ENCODE measurements at regions not wholly inside any gene's neighbourhood (a gene's known extent, or its start where the extent isn't known, plus 50 kb on each side); places are given as distances from the start of the nearest gene placed in this dataset.

GRCh38 chr1:88530246-88530645 lies 153.8 kb upstream of the PKN2 start:
- ATAC-seq (ENCODE audit: low FRiP score) (no peak), DNase-seq (no peak)
- Histone ChIP-seq H3K27me3 (ENCODE audit: control insufficient read depth in 1 of 2, insufficient read depth in 2 of 2, low read length in 1 of 2) (no peaks in the 10 kb centered on the region), H3K4me1 (ENCODE audit: control insufficient read depth in 1 of 2, insufficient read depth in 2 of 2, low read length in 2 of 2) (no peaks in the 10 kb centered on the region), H3K9me3 (ENCODE audit: control insufficient read depth, low read length) (no peaks in the 10 kb centered on the region), H3K4me3 (ENCODE audit: low read length in 2 of 2) (no peak overlapping the region), H3K36me3 (ENCODE audit: control insufficient read depth in 1 of 2, insufficient read depth in 2 of 2, low read length in 1 of 2) (no peaks in the 10 kb centered on the region), H3K27ac (ENCODE audit: low read depth in 1 of 2, low read length in 2 of 2) (no peak overlapping the region)
- WGBS, 2 donors, result 79 to 80% methylated on average over 3 of the region's 3 CpGs
- intact Hi-C loops (cut with DNase I), result no loop called here

GRCh38 chr1:88537787-88538186 lies 146.3 kb upstream of the PKN2 start:
- no peaks in the 10 kb centered on the region for H3K36me3 ChIP-seq (ENCODE audit: control insufficient read depth in 1 of 2, insufficient read depth in 2 of 2, low read length in 1 of 2)
- no peaks in the 10 kb centered on the region for H3K9me3 ChIP-seq (ENCODE audit: control insufficient read depth, low read length)
- H3K4me3 ChIP-seq (ENCODE audit: low read length in 2 of 2), result no peak overlapping the region
- no peak overlapping the region for H3K27ac ChIP-seq (ENCODE audit: low read depth in 1 of 2, low read length in 2 of 2)
- no peaks in the 10 kb centered on the region for H3K4me1 ChIP-seq (ENCODE audit: control insufficient read depth in 1 of 2, insufficient read depth in 2 of 2, low read length in 2 of 2)
- WGBS, 2 donors, result 35 to 47% methylated on average over 3 of the region's 3 CpGs
- H3K27me3 ChIP-seq (ENCODE audit: control insufficient read depth in 1 of 2, insufficient read depth in 2 of 2, low read length in 1 of 2), result no peaks in the 10 kb centered on the region
- intact Hi-C loops (cut with DNase I), result no loop called here
- DNase-seq (no peak), ATAC-seq (ENCODE audit: low FRiP score) (no peak)

GRCh38 chr1:88538222-88538899 lies 145.7 kb upstream of the PKN2 start:
- Histone ChIP-seq H3K36me3 (ENCODE audit: control insufficient read depth in 1 of 2, insufficient read depth in 2 of 2, low read length in 1 of 2) (no peaks in the 10 kb centered on the region), H3K27ac (ENCODE audit: low read depth in 1 of 2, low read length in 2 of 2) (no peak overlapping the region), H3K4me1 (ENCODE audit: control insufficient read depth in 1 of 2, insufficient read depth in 2 of 2, low read length in 2 of 2) (no peaks in the 10 kb centered on the region), H3K4me3 (ENCODE audit: low read length in 2 of 2) (no peak overlapping the region), H3K27me3 (ENCODE audit: control insufficient read depth in 1 of 2, insufficient read depth in 2 of 2, low read length in 1 of 2) (no peaks in the 10 kb centered on the region), H3K9me3 (ENCODE audit: control insufficient read depth, low read length) (no peaks in the 10 kb centered on the region)
- DNase-seq, result no peak
- intact Hi-C loops (cut with DNase I), result no loop called here
- no peak for ATAC-seq (ENCODE audit: low FRiP score)
- 58 to 64% methylated on average over 2 of the region's 2 CpGs for whole genome bisulfite sequencing, 2 donors

GRCh38 chr1:88540255-88540654 lies 143.8 kb upstream of the PKN2 start:
- intact Hi-C loops (cut with DNase I), result no loop called here
- DNase-seq (no peak), ATAC-seq (ENCODE audit: low FRiP score) (no peak)
- H3K4me3 ChIP-seq (ENCODE audit: low read length in 2 of 2), result no peak overlapping the region
- H3K9me3 ChIP-seq (ENCODE audit: control insufficient read depth, low read length), result no peaks in the 10 kb centered on the region
- 85 to 87% methylated on average over 2 of the region's 2 CpGs for WGBS, 2 donors
- H3K4me1 ChIP-seq (ENCODE audit: control insufficient read depth in 1 of 2, insufficient read depth in 2 of 2, low read length in 2 of 2), result no peaks in the 10 kb centered on the region
- no peaks in the 10 kb centered on the region for H3K27me3 ChIP-seq (ENCODE audit: control insufficient read depth in 1 of 2, insufficient read depth in 2 of 2, low read length in 1 of 2)
- no peak overlapping the region for H3K27ac ChIP-seq (ENCODE audit: low read depth in 1 of 2, low read length in 2 of 2)
- no peaks in the 10 kb centered on the region for H3K36me3 ChIP-seq (ENCODE audit: control insufficient read depth in 1 of 2, insufficient read depth in 2 of 2, low read length in 1 of 2)

DNA sequence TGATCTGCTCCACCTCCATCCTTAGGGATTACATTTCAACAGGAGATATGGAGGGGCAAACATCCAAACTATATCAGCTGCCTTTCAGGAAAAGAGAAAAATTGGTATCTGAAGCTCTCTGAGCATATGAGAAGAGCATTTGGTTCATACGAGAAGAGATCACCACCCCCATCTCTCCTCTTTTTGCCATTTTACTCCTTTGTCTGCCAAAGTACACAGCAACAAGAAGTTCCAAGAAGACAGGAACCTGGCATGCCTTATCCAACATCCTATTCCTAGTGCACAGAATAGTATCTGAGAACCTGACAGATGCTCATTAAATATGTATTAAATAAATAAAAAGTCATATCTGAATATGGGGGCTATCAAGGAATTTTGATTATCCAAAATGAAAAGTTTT lies 142.5 kb upstream of the PKN2 start:
- ATAC-seq (ENCODE audit: low FRiP score) (no peak), DNase-seq (no peak)
- H3K27ac ChIP-seq (ENCODE audit: low read depth in 1 of 2, low read length in 2 of 2), result no peak overlapping the region
- H3K27me3 ChIP-seq (ENCODE audit: control insufficient read depth in 1 of 2, insufficient read depth in 2 of 2, low read length in 1 of 2), result no peaks in the 10 kb centered on the region
- no peaks in the 10 kb centered on the region for H3K4me1 ChIP-seq (ENCODE audit: control insufficient read depth in 1 of 2, insufficient read depth in 2 of 2, low read length in 2 of 2)
- intact Hi-C loops (cut with DNase I), result no loop called here
- H3K36me3 ChIP-seq (ENCODE audit: control insufficient read depth in 1 of 2, insufficient read depth in 2 of 2, low read length in 1 of 2), result no peaks in the 10 kb centered on the region
- no peak overlapping the region for H3K4me3 ChIP-seq (ENCODE audit: low read length in 2 of 2)
- 29 to 42% methylated on average over 1 of the region's 1 CpG for whole genome bisulfite sequencing, 2 donors
- H3K9me3 ChIP-seq (ENCODE audit: control insufficient read depth, low read length), result no peaks in the 10 kb centered on the region

- Histone ChIP-seq H3K27ac (ENCODE audit: low read depth in 1 of 2, low read length in 2 of 2) (no peak overlapping the region), H3K27me3 (ENCODE audit: control insufficient read depth in 1 of 2, insufficient read depth in 2 of 2, low read length in 1 of 2) (no peaks in the 10 kb centered on the region), H3K9me3 (ENCODE audit: control insufficient read depth, low read length) (no peaks in the 10 kb centered on the region), H3K4me3 (ENCODE audit: low read length in 2 of 2) (no peak overlapping the region), H3K4me1 (ENCODE audit: control insufficient read depth in 1 of 2, insufficient read depth in 2 of 2, low read length in 2 of 2) (no peaks in the 10 kb centered on the region), H3K36me3 (ENCODE audit: control insufficient read depth in 1 of 2, insufficient read depth in 2 of 2, low read length in 1 of 2) (no peaks in the 10 kb centered on the region)
- intact Hi-C loops (cut with DNase I), result no loop called here
- ATAC-seq (ENCODE audit: low FRiP score) (no peak), DNase-seq (no peak)
These were observed 139.9 kb upstream of the PKN2 start for GRCh38 chr1:88544195-88544594.

GRCh38 chr1:88549536-88549935 lies 134.5 kb upstream of the PKN2 start:
- H3K4me3 ChIP-seq (ENCODE audit: low read length in 2 of 2), result no peak overlapping the region
- WGBS, 2 donors, result 46 to 50% methylated on average over 1 of the region's 1 CpG
- intact Hi-C loops (cut with DNase I), result no loop called here
- no peaks in the 10 kb centered on the region for H3K9me3 ChIP-seq (ENCODE audit: control insufficient read depth, low read length)
- no peaks in the 10 kb centered on the region for H3K4me1 ChIP-seq (ENCODE audit: control insufficient read depth in 1 of 2, insufficient read depth in 2 of 2, low read length in 2 of 2)
- ATAC-seq (ENCODE audit: low FRiP score) (no peak), DNase-seq (no peak)
- no peaks in the 10 kb centered on the region for H3K36me3 ChIP-seq (ENCODE audit: control insufficient read depth in 1 of 2, insufficient read depth in 2 of 2, low read length in 1 of 2)
- no peak overlapping the region for H3K27ac ChIP-seq (ENCODE audit: low read depth in 1 of 2, low read length in 2 of 2)
- no peaks in the 10 kb centered on the region for H3K27me3 ChIP-seq (ENCODE audit: control insufficient read depth in 1 of 2, insufficient read depth in 2 of 2, low read length in 1 of 2)

DNA sequence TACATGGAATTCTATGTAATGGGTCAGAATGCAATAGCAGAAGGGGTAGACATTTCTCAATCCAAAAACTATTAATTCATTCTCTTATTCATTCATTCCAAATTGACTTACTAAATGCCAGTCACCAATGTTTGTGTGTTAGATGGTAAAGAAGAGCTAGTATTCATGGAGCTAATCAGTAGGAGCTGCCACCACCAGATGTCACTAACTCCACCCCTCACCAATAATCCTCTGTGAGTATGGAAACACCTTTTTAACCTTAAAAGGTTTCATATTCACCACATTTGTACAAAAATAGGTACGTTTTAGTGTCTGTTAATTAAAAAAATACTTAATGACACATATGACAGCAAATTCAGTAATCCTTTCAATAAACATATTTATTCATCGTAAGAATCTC lies 131.8 kb upstream of the PKN2 start:
- Histone ChIP-seq H3K4me1 (ENCODE audit: control insufficient read depth in 1 of 2, insufficient read depth in 2 of 2, low read length in 2 of 2) (no peaks in the 10 kb centered on the region), H3K36me3 (ENCODE audit: control insufficient read depth in 1 of 2, insufficient read depth in 2 of 2, low read length in 1 of 2) (no peaks in the 10 kb centered on the region), H3K9me3 (ENCODE audit: control insufficient read depth, low read length) (no peaks in the 10 kb centered on the region), H3K27me3 (ENCODE audit: control insufficient read depth in 1 of 2, insufficient read depth in 2 of 2, low read length in 1 of 2) (no peaks in the 10 kb centered on the region), H3K27ac (ENCODE audit: low read depth in 1 of 2, low read length in 2 of 2) (no peak overlapping the region), H3K4me3 (ENCODE audit: low read length in 2 of 2) (no peak overlapping the region)
- intact Hi-C loops (cut with DNase I), result no loop called here
- 83% methylated on average over 2 of the region's 2 CpGs for WGBS, 2 donors
- DNase-seq, result no peak
- no peak for ATAC-seq (ENCODE audit: low FRiP score)

DNA sequence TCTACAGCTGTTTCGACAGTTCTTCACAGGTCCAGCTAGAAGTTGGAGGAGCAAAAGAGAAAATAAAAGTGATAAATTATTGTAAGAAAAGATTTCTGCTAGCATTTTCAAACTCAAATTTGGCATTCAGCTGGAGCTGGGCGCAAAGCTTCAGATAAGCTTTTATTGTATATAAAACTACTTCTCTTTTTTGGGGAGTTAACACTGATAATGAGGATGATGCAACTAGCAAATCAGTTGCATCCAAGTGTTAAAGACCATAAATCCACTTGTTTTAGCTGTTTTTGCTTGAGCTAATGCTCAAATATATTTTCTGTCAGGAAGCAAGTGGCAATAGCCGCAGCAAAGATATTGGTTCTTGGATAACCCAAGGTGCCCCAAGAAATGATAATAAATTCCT lies 127.1 kb upstream of the PKN2 start:
- ATAC-seq (ENCODE audit: low FRiP score) (no peak), DNase-seq (no peak)
- Histone ChIP-seq H3K4me1 (ENCODE audit: control insufficient read depth in 1 of 2, insufficient read depth in 2 of 2, low read length in 2 of 2) (no peaks in the 10 kb centered on the region), H3K27me3 (ENCODE audit: control insufficient read depth in 1 of 2, insufficient read depth in 2 of 2, low read length in 1 of 2) (no peaks in the 10 kb centered on the region), H3K27ac (ENCODE audit: low read depth in 1 of 2, low read length in 2 of 2) (no peak overlapping the region), H3K36me3 (ENCODE audit: control insufficient read depth in 1 of 2, insufficient read depth in 2 of 2, low read length in 1 of 2) (no peaks in the 10 kb centered on the region), H3K4me3 (ENCODE audit: low read length in 2 of 2) (no peak overlapping the region), H3K9me3 (ENCODE audit: control insufficient read depth, low read length) (no peaks in the 10 kb centered on the region)
- intact Hi-C loops (cut with DNase I), result no loop called here
- WGBS, 2 donors, result 81% methylated on average over 3 of the region's 3 CpGs

Data from aorta (tissue), 5 donors.